ENCODE measurements at regions not wholly inside any gene's neighbourhood (a gene's known extent, or its start where the extent isn't known, plus 50 kb on each side); places are given as distances from the start of the nearest gene placed in this dataset.

DNA sequence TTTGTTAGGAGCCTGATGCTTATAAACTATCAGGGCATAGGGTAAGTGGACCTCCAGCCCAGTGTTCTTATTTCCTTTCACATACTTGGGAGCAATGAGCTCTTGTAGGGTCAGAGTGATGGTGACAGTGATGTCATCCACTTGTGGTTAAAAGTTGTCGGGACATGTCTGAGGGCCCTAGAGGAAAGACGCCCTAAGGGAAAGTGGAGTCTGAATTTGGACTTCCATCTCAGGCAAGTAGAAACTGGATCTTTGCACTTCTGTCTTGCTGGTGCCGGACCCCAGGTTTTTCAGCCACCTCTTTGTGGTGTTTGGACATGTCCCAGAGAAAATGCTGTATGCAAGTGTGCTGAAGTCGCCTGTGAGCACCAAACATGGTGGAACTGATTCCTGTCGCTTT, 900.5 kb downstream of the C6orf118 start:
- Histone ChIP-seq H3K9me3 (ENCODE audit: insufficient read depth, low read length) (no peaks in the 10 kb centered on the region), H3K36me3 (ENCODE audit: low read length) (no peaks in the 10 kb centered on the region), H3F3A (ENCODE audit: insufficient read depth) (no peaks in the 10 kb centered on the region), H3K79me2 (ENCODE audit: insufficient read depth, low read length) (no peaks in the 10 kb centered on the region), H4K20me1 (ENCODE audit: low read depth, low read length) (no peaks in the 10 kb centered on the region), H3K9ac (ENCODE audit: low read length) (no peak overlapping the region), H3K9me2 (replicated peaks; ENCODE audit: insufficient read depth, low read length) (0 out of 2 replicates have a peak, but pooled peaks cover 4% of the 10 kb centered on the region), H3K27me3 (ENCODE audit: low read length) (no peaks in the 10 kb centered on the region), H3K4me2 (ENCODE audit: low read depth, low read length, poor library complexity, severe bottlenecking) (no peak overlapping the region), H2AFZ (ENCODE audit: low read depth, low read length, severe bottlenecking) (no peak overlapping the region), H3K27ac (ENCODE audit: low read depth, low read length) (no peak overlapping the region), H3K4me3 (ENCODE audit: insufficient read depth, low read length, poor library complexity, severe bottlenecking) (no peak overlapping the region)
- TF ChIP-seq EZH2phosphoT487 (conservative IDR thresholded peaks at IDR 0.05; ENCODE audit: low read length), result no peak
- TF ChIP-seq, protein P1, sequence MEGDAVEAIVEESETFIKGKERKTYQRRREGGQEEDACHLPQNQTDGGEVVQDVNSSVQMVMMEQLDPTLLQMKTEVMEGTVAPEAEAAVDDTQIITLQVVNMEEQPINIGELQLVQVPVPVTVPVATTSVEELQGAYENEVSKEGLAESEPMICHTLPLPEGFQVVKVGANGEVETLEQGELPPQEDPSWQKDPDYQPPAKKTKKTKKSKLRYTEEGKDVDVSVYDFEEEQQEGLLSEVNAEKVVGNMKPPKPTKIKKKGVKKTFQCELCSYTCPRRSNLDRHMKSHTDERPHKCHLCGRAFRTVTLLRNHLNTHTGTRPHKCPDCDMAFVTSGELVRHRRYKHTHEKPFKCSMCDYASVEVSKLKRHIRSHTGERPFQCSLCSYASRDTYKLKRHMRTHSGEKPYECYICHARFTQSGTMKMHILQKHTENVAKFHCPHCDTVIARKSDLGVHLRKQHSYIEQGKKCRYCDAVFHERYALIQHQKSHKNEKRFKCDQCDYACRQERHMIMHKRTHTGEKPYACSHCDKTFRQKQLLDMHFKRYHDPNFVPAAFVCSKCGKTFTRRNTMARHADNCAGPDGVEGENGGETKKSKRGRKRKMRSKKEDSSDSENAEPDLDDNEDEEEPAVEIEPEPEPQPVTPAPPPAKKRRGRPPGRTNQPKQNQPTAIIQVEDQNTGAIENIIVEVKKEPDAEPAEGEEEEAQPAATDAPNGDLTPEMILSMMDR (IDR thresholded peaks at IDR 0.05; ENCODE audit: insufficient read depth, low read length, poor library complexity, severe bottlenecking), result no peak

DNA sequence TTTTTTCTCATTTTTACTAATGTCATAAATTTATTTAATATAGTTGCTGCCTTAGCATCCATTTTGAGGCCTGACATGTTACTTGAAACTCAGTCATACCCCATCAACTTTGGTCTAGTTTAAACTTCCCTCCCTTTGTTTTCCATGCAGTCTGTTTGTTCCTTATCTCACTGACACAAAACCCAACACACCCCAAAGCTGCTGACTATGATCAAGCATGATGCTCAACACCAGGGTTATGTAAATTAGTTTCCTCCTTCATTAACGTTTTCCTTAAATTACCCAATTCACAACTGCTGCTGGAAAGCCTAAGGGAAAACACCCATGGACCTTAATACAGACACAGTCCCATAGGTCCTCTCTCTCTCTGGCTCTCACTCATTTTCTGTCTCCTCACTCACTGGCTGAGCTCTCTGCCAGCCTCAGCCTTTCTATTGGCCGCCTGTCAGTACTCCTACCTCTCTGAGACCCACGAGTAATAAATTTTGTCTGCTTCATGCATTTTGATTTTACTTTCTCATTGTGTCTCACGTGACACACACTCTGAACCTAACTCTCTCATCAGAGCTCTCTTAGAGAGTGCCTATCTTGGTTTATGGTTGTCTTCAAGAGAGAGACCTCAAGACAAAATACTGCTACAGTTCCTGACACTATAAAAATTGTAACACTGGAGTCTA, 904.5 kb downstream of the C6orf118 start:
- H2AFZ ChIP-seq (ENCODE audit: low read depth, low read length, severe bottlenecking), result no peak overlapping the region
- no peaks in the 10 kb centered on the region for H3F3A ChIP-seq (ENCODE audit: insufficient read depth)
- H3K9me2 ChIP-seq (replicated peaks; ENCODE audit: insufficient read depth, low read length), result 0 out of 2 replicates have a peak, but pooled peaks cover 4% of the 10 kb centered on the region
- H4K20me1 ChIP-seq (ENCODE audit: low read depth, low read length), result no peaks in the 10 kb centered on the region
- no peaks in the 10 kb centered on the region for H3K9me3 ChIP-seq (ENCODE audit: insufficient read depth, low read length)
- TF ChIP-seq, protein P1 (IDR thresholded peaks at IDR 0.05; ENCODE audit: insufficient read depth, low read length, poor library complexity, severe bottlenecking), result no peak
- no peak for TF ChIP-seq EZH2phosphoT487 (conservative IDR thresholded peaks at IDR 0.05; ENCODE audit: low read length)
- no peaks in the 10 kb centered on the region for H3K27me3 ChIP-seq (ENCODE audit: low read length)
- H3K79me2 ChIP-seq (ENCODE audit: insufficient read depth, low read length), result no peaks in the 10 kb centered on the region
- H3K27ac ChIP-seq (ENCODE audit: low read depth, low read length), result no peak overlapping the region
- H3K4me2 ChIP-seq (ENCODE audit: low read depth, low read length, poor library complexity, severe bottlenecking), result no peak overlapping the region
- no peaks in the 10 kb centered on the region for H3K36me3 ChIP-seq (ENCODE audit: low read length)
- H3K4me3 ChIP-seq (ENCODE audit: insufficient read depth, low read length, poor library complexity, severe bottlenecking), result no peak overlapping the region
- H3K9ac ChIP-seq (ENCODE audit: low read length), result no peak overlapping the region

DNA sequence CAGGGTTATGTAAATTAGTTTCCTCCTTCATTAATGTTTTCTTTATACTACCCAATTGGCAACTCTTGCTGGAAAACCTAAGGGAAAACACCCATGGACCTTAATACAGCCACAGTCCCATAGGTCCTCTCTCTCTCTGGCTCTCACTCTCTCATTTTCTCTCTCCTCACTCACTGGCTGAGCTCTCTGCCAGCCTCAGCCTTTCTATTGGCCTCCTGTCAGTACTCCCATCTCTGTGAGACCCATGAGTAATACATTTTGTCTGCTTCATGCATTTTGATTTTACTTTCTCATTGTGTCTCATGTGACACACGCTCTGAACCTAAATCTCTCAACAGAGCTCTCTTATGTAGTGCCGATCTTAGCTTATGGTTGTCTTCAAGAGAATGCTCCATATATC, 907.5 kb downstream of the C6orf118 start:
- H3K79me2 ChIP-seq (ENCODE audit: insufficient read depth, low read length), result no peaks in the 10 kb centered on the region
- no peaks in the 10 kb centered on the region for H4K20me1 ChIP-seq (ENCODE audit: low read depth, low read length)
- no peak overlapping the region for H3K4me3 ChIP-seq (ENCODE audit: insufficient read depth, low read length, poor library complexity, severe bottlenecking)
- no peaks in the 10 kb centered on the region for H3K36me3 ChIP-seq (ENCODE audit: low read length)
- H3F3A ChIP-seq (ENCODE audit: insufficient read depth), result no peaks in the 10 kb centered on the region
- no peaks in the 10 kb centered on the region for H3K27me3 ChIP-seq (ENCODE audit: low read length)
- H3K9ac ChIP-seq (ENCODE audit: low read length), result no peak overlapping the region
- TF ChIP-seq EZH2phosphoT487 (conservative IDR thresholded peaks at IDR 0.05; ENCODE audit: low read length), result no peak
- TF ChIP-seq, protein P1 (IDR thresholded peaks at IDR 0.05; ENCODE audit: insufficient read depth, low read length, poor library complexity, severe bottlenecking), result no peak
- no peaks in the 10 kb centered on the region for H3K9me3 ChIP-seq (ENCODE audit: insufficient read depth, low read length)
- no peaks in the 10 kb centered on the region for H3K9me2 ChIP-seq (replicated peaks; ENCODE audit: insufficient read depth, low read length)
- H3K4me2 ChIP-seq (ENCODE audit: low read depth, low read length, poor library complexity, severe bottlenecking), result no peak overlapping the region
- H2AFZ ChIP-seq (ENCODE audit: low read depth, low read length, severe bottlenecking), result no peak overlapping the region
- no peak overlapping the region for H3K27ac ChIP-seq (ENCODE audit: low read depth, low read length)
